K562 (cell line): ENCODE measurements at regions not wholly inside any gene's neighbourhood (a gene's known extent, or its start where the extent isn't known, plus 50 kb on each side); places are given as distances from the start of the nearest gene placed in this dataset.

ENCODE experiments used
- CEBPB ChIP-seq: fragments of 450-650 bp; IDR thresholded peaks from 2 replicates; pipeline ENCODE4 v1.6.1; 2016; ENCODE audit warnings: missing genetic modification characterization, missing compliant biosample characterization
- CHD2 ChIP-seq: IDR thresholded peaks from 2 replicates; pipeline ENCODE4 v1.6.1; 2011; ENCODE audit warnings: low read depth, low read length
- E2F5 ChIP-seq: sonication (generic); formaldehyde crosslinking; IDR thresholded peaks from 2 replicates; pipeline ENCODE4 v1.8.0; 2022; ENCODE audit warnings: mild to moderate bottlenecking, missing genetic modification reagents
- FOXP1 ChIP-seq: sonication (generic); formaldehyde crosslinking; IDR thresholded peaks from 2 replicates; pipeline ENCODE4 v1.8.0; 2022; ENCODE audit warnings: mild to moderate bottlenecking, missing genetic modification reagents
- MIER1 ChIP-seq: fragments of 450-650 bp; IDR thresholded peaks from 2 replicates; pipeline ENCODE4 v1.6.1; 2016; ENCODE audit warnings: antibody characterized with exemption, mild to moderate bottlenecking, low read depth
- ZFP36 ChIP-seq: fragments of 150-350 bp; IDR thresholded peaks from 2 replicates; pipeline ENCODE4 v1.6.1; 2018; ENCODE audit warnings: low read length, low read depth; ENCODE audit not compliant: partially characterized antibody
- ZNF76 ChIP-seq: fragments of 250-450 bp; sonication (Bioruptor Pico); IDR thresholded peaks from 2 replicates; pipeline ENCODE4 v1.4.0; 2020; ENCODE audit warnings: mild to moderate bottlenecking, moderate library complexity, borderline replicate concordance
- TF ChIP-seq, protein P1 (sequence below), 3 experiments: IDR thresholded peaks in 2 of 3; conservative IDR thresholded peaks in 1 of 3; 2 replicates each; pipeline ENCODE4 v1.5.1; 2011 to 2012; ENCODE audit warnings: low read length in 3 of 3, mild to moderate bottlenecking in 3 of 3, control low read depth in 2 of 3, improper control_type of control experiment in 1 of 3, inconsistent platforms in 1 of 3, low read depth in 1 of 3, mixed read lengths in 1 of 3, moderate library complexity in 1 of 3; ENCODE audit not compliant: insufficient read depth in 2 of 3

GRCh38 chr1:118744420-118744819 lies 243.7 kb downstream of the TBX15 start:
- TF ChIP-seq, protein P1, sequence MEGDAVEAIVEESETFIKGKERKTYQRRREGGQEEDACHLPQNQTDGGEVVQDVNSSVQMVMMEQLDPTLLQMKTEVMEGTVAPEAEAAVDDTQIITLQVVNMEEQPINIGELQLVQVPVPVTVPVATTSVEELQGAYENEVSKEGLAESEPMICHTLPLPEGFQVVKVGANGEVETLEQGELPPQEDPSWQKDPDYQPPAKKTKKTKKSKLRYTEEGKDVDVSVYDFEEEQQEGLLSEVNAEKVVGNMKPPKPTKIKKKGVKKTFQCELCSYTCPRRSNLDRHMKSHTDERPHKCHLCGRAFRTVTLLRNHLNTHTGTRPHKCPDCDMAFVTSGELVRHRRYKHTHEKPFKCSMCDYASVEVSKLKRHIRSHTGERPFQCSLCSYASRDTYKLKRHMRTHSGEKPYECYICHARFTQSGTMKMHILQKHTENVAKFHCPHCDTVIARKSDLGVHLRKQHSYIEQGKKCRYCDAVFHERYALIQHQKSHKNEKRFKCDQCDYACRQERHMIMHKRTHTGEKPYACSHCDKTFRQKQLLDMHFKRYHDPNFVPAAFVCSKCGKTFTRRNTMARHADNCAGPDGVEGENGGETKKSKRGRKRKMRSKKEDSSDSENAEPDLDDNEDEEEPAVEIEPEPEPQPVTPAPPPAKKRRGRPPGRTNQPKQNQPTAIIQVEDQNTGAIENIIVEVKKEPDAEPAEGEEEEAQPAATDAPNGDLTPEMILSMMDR (IDR thresholded peaks at IDR 0.05 in 2 of 3, conservative IDR thresholded peaks at IDR 0.05 in 1 of 3; ENCODE audit: insufficient read depth in 2 of 3, low read depth in 1 of 3, low read length in 3 of 3): no peak
- TF ChIP-seq CEBPB (tag): no peak
- no peak for TF ChIP-seq ZNF76 (CRISPR knock-in tag)
- no peak for TF ChIP-seq E2F5 (CRISPR knock-in tag)
- TF ChIP-seq ZFP36: no peak
- TF ChIP-seq CHD2: no peak
- TF ChIP-seq MIER1: no peak
- no peak for TF ChIP-seq FOXP1 (CRISPR knock-in tag)
